ENCODE measurements at regions not wholly inside any gene's neighbourhood (a gene's known extent, or its start where the extent isn't known, plus 50 kb on each side); places are given as distances from the start of the nearest gene placed in this dataset.
"Not testable (repeated sequence)": the region's sequence is repeated elsewhere in the genome, so short reads cannot be mapped to it uniquely, and the experiment has no call there.

- CTCF ChIA-PET (ENCODE audit: partially characterized antibody); H3K4me3 ChIP-seq (ENCODE audit: extremely low read depth in 1 of 4, insufficient read depth in 2 of 4, low read depth in 3 of 4, low read length in 4 of 4); H3K18ac ChIP-seq (ENCODE audit: extremely low read depth, low read length); H3K27me3 ChIP-seq (replicated peaks in 1 of 4; ENCODE audit: control insufficient read depth in 3 of 4, extremely low read depth in 1 of 4, insufficient read depth in 3 of 4, low read length in 3 of 4); H3K56ac ChIP-seq (replicated peaks; ENCODE audit: insufficient read length, low read depth, low read length); H3K4me2 ChIP-seq (ENCODE audit: insufficient read depth in 1 of 2, low read depth in 2 of 2, low read length in 2 of 2); H3K9ac ChIP-seq (replicated peaks in 1 of 4; ENCODE audit: extremely low read depth in 1 of 4, low read depth in 3 of 4, low read length in 3 of 4); H4K20me1 ChIP-seq (replicated peaks in 1 of 2; ENCODE audit: control insufficient read depth in 1 of 2, insufficient read depth in 2 of 2, low read length in 2 of 2); H2AFZ ChIP-seq (ENCODE audit: low read length); H3K27ac ChIP-seq (ENCODE audit: low read depth, low read length); H2BK12ac ChIP-seq (ENCODE audit: low read depth, low read length); H4K5ac ChIP-seq (ENCODE audit: insufficient read length, low read depth, low read length); H4K91ac ChIP-seq (replicated peaks; ENCODE audit: insufficient read length, low read length); H2AK5ac ChIP-seq (ENCODE audit: low read depth, low read length); H2BK20ac ChIP-seq (ENCODE audit: low read length); POLR2A ChIA-PET (ENCODE audit: partially characterized antibody); H3K4me1 ChIP-seq (replicated peaks in 1 of 4; ENCODE audit: control insufficient read depth in 3 of 4, insufficient read depth in 4 of 4, low read length in 3 of 4); H2BK15ac ChIP-seq (ENCODE audit: low read length); H3K79me2 ChIP-seq (ENCODE audit: control insufficient read depth in 1 of 2, insufficient read depth in 2 of 2, low read length in 2 of 2); H2BK5ac ChIP-seq (ENCODE audit: low read depth, low read length); H2BK120ac ChIP-seq (replicated peaks; ENCODE audit: low read depth, low read length); H3K36me3 ChIP-seq (ENCODE audit: control insufficient read depth in 2 of 4, insufficient read depth in 4 of 4, low read length in 3 of 4); H3K23ac ChIP-seq (ENCODE audit: insufficient read length); H3K79me1 ChIP-seq (ENCODE audit: low read depth, low read length); H3K9me3 ChIP-seq (ENCODE audit: insufficient read depth in 2 of 2, low read depth in 1 of 2, low read length in 1 of 2); FAIRE-seq; H4K8ac ChIP-seq (ENCODE audit: extremely low read depth, insufficient read depth, low read length); DNase-seq (ENCODE audit: low read depth in 1 of 2, low spot score in 2 of 2); H3K23me2 ChIP-seq (ENCODE audit: low read depth, low read length); H3K4ac ChIP-seq (replicated peaks; ENCODE audit: insufficient read length, low read depth, low read length); H3K14ac ChIP-seq (ENCODE audit: insufficient read length): not testable (repeated sequence)
- whole genome bisulfite sequencing, 2 experiments (ENCODE audit: extremely low coverage in 1 of 2, insufficient coverage in 1 of 2, insufficient read length in 1 of 2, insufficient replicate concordance in 2 of 2, low coverage in 1 of 2, low lambda C conversion rate in 2 of 2, missing lambda C conversion rate in 1 of 2), result 29 to 69% methylated on average over 1 of the region's 1 CpG
These were observed 146.1 kb downstream of the ZNF92 start for GRCh38 chr7:65519751-65520150.

DNA sequence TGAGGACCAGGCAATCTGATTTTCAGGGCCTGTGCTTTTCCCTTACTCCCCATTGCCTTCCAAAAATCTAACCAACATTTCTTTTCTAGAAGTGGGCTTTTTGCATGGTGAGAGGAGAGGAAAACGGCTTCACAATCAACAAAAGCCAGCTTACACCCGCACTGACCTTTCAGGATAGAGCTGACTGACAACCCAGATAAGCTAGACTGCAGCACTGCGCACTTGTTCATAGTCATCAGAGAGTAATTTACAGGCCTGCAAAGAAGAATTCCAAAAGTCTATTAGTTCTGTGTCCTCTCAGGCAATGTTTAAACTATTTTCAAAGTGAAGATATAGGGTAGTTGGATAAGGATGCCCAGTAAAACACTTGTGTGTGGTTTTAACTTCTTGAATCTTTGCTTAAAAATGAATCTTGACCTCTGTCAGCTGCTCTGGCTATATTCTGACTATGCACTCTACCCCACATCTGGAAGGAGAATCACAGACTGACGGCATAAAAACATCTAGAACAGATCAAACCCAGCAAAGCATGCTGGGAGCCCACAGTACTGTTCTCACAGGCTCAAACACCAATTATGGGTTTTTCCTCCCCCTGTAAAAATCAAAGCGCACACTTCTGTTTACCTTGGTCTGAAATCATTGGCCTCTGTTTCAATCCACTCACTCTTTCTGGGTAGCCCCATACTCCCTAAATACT lies 172.0 kb downstream of the ZNF92 start:
- H3K9me3 ChIP-seq (ENCODE audit: insufficient read depth in 2 of 2, low read depth in 1 of 2, low read length in 1 of 2); H2BK5ac ChIP-seq (ENCODE audit: low read depth, low read length); H3K56ac ChIP-seq (replicated peaks; ENCODE audit: insufficient read length, low read depth, low read length); H3K14ac ChIP-seq (ENCODE audit: insufficient read length); H2BK20ac ChIP-seq (ENCODE audit: low read length); H4K5ac ChIP-seq (ENCODE audit: insufficient read length, low read depth, low read length); H3K36me3 ChIP-seq (ENCODE audit: control insufficient read depth in 2 of 4, insufficient read depth in 4 of 4, low read length in 3 of 4); H3K27ac ChIP-seq (ENCODE audit: low read depth, low read length); H2AK5ac ChIP-seq (ENCODE audit: low read depth, low read length); H2BK12ac ChIP-seq (ENCODE audit: low read depth, low read length); H2BK120ac ChIP-seq (replicated peaks; ENCODE audit: low read depth, low read length); H3K23ac ChIP-seq (ENCODE audit: insufficient read length); H2BK15ac ChIP-seq (ENCODE audit: low read length); H3K4ac ChIP-seq (replicated peaks; ENCODE audit: insufficient read length, low read depth, low read length); H2AFZ ChIP-seq (ENCODE audit: low read length); DNase-seq (ENCODE audit: low read depth in 1 of 2, low spot score in 2 of 2); H4K91ac ChIP-seq (replicated peaks; ENCODE audit: insufficient read length, low read length); H4K8ac ChIP-seq (ENCODE audit: extremely low read depth, insufficient read depth, low read length); H3K27me3 ChIP-seq (replicated peaks in 1 of 4; ENCODE audit: control insufficient read depth in 3 of 4, extremely low read depth in 1 of 4, insufficient read depth in 3 of 4, low read length in 3 of 4); H3K4me2 ChIP-seq (ENCODE audit: insufficient read depth in 1 of 2, low read depth in 2 of 2, low read length in 2 of 2); POLR2A ChIA-PET (ENCODE audit: partially characterized antibody); FAIRE-seq; H3K4me1 ChIP-seq (replicated peaks in 1 of 4; ENCODE audit: control insufficient read depth in 3 of 4, insufficient read depth in 4 of 4, low read length in 3 of 4); CTCF ChIA-PET (ENCODE audit: partially characterized antibody); H3K23me2 ChIP-seq (ENCODE audit: low read depth, low read length); H3K79me1 ChIP-seq (ENCODE audit: low read depth, low read length); H3K4me3 ChIP-seq (ENCODE audit: extremely low read depth in 1 of 4, insufficient read depth in 2 of 4, low read depth in 3 of 4, low read length in 4 of 4); H3K79me2 ChIP-seq (ENCODE audit: control insufficient read depth in 1 of 2, insufficient read depth in 2 of 2, low read length in 2 of 2); H3K9ac ChIP-seq (replicated peaks in 1 of 4; ENCODE audit: extremely low read depth in 1 of 4, low read depth in 3 of 4, low read length in 3 of 4); H3K18ac ChIP-seq (ENCODE audit: extremely low read depth, low read length); H4K20me1 ChIP-seq (replicated peaks in 1 of 2; ENCODE audit: control insufficient read depth in 1 of 2, insufficient read depth in 2 of 2, low read length in 2 of 2): not testable (repeated sequence)
- WGBS, 2 experiments (ENCODE audit: extremely low coverage in 1 of 2, insufficient coverage in 1 of 2, insufficient read length in 1 of 2, insufficient replicate concordance in 2 of 2, low coverage in 1 of 2, low lambda C conversion rate in 2 of 2, missing lambda C conversion rate in 1 of 2), result no CpG with 5 or more reads among the region's 5 CpGs

All from H1 (cell line).